H1 (cell line): ENCODE measurements at regions not wholly inside any gene's neighbourhood (a gene's known extent, or its start where the extent isn't known, plus 50 kb on each side); places are given as distances from the start of the nearest gene placed in this dataset.
"Not testable (repeated sequence)": the region's sequence is repeated elsewhere in the genome, so short reads cannot be mapped to it uniquely, and the experiment has no call there.

Experiments used
- CTCF ChIA-PET: fragments of 300-600 bp; sonication (Branson Sonifier 250); formaldehyde crosslinking; loops from one replicate; lab custom pipeline; 2021; ENCODE audit not compliant: partially characterized antibody; lab: Charles Lee
- POLR2A ChIA-PET: fragments of 300-600 bp; sonication (Branson Sonifier 250); formaldehyde crosslinking; loops from one replicate; lab custom pipeline; 2021; ENCODE audit warnings: inconsistent platforms; ENCODE audit not compliant: partially characterized antibody; lab: Charles Lee
- DNase-seq, 2 experiments: peaks; one replicate each; pipeline versions ENCODE4 v3.0.0 to v3.0.0-alpha.2; 2010 to 2022; ENCODE audit warnings: low spot score in 2 of 2, low read depth in 1 of 2, mixed read lengths in 1 of 2
- FAIRE-seq: peaks from 2 replicates; lab custom pipeline; 2011; peaks lifted over from hg19 to GRCh38; lab: Jason Lieb, UNC
- H2AFZ ChIP-seq: 2 replicates; pipeline ENCODE4 v1.8.1; 2012; ENCODE audit warnings: low read length, inconsistent platforms
- H2AK5ac ChIP-seq: 2 replicates; pipeline ENCODE4 v1.6.1; 2013; ENCODE audit warnings: low read depth, low read length
- H2BK120ac ChIP-seq: replicated peaks from 2 replicates; pipeline ENCODE3; 2013; ENCODE audit warnings: low read depth, low read length, inconsistent platforms
- H2BK12ac ChIP-seq: 2 replicates; pipeline ENCODE4 v1.6.1; 2013; ENCODE audit warnings: low read depth, low read length
- H2BK15ac ChIP-seq: 2 replicates; pipeline ENCODE4 v1.6.1; 2013; ENCODE audit warnings: low read length
- H2BK20ac ChIP-seq: 2 replicates; pipeline ENCODE4 v1.6.1; 2013; ENCODE audit warnings: low read length
- H2BK5ac ChIP-seq: 2 replicates; pipeline ENCODE4 v1.6.1; 2013; ENCODE audit warnings: low read depth, low read length
- H3K14ac ChIP-seq: 2 replicates; pipeline ENCODE4 v1.6.1; 2013; ENCODE audit warnings: inconsistent platforms; ENCODE audit not compliant: insufficient read length
- H3K18ac ChIP-seq: 2 replicates; pipeline ENCODE4 v1.6.1; 2013; ENCODE audit warnings: low read length; ENCODE audit errors: extremely low read depth
- H3K23ac ChIP-seq: 2 replicates; pipeline ENCODE4 v1.6.1; 2013; ENCODE audit warnings: inconsistent platforms; ENCODE audit not compliant: insufficient read length
- H3K23me2 ChIP-seq: 2 replicates; pipeline ENCODE4 v1.6.1; 2013; ENCODE audit warnings: low read depth, low read length
- H3K27ac ChIP-seq: 2 replicates; pipeline ENCODE4 v1.6.1; 2011; ENCODE audit warnings: low read depth, low read length, inconsistent platforms
- H3K27me3 ChIP-seq, 4 experiments: replicated peaks in 1 of 4; 1 replicate in 1 of 4; 2 replicates in 3 of 4; pipeline versions ENCODE4 v1.6.1 to v1.8.1; 2011 to 2013; ENCODE audit warnings: low read length in 3 of 4, mild to moderate bottlenecking in 3 of 4, inconsistent platforms in 2 of 4, mixed read lengths in 2 of 4, moderate library complexity in 1 of 4; ENCODE audit not compliant: control insufficient read depth in 3 of 4, insufficient read depth in 3 of 4; ENCODE audit errors: extremely low read depth in 1 of 4
- H3K36me3 ChIP-seq, 4 experiments: 2 replicates each; pipeline versions ENCODE4 v1.6.1 to v1.8.1; 2011 to 2013; ENCODE audit warnings: mild to moderate bottlenecking in 4 of 4, low read length in 3 of 4, moderate library complexity in 2 of 4, control low read depth in 1 of 4, inconsistent platforms in 1 of 4; ENCODE audit not compliant: insufficient read depth in 4 of 4, control insufficient read depth in 2 of 4
- H3K4ac ChIP-seq: replicated peaks from 2 replicates; pipeline ENCODE3; 2013; ENCODE audit warnings: low read length, low read depth, mixed read lengths, inconsistent platforms; ENCODE audit not compliant: insufficient read length
- H3K4me1 ChIP-seq, 4 experiments: replicated peaks in 1 of 4; 1 replicate in 1 of 4; 2 replicates in 3 of 4; pipeline versions ENCODE4 v1.6.1 to v1.8.1; 2011 to 2013; ENCODE audit warnings: low read length in 3 of 4, inconsistent platforms in 2 of 4, mixed read lengths in 1 of 4; ENCODE audit not compliant: insufficient read depth in 4 of 4, control insufficient read depth in 3 of 4
- H3K4me2 ChIP-seq, 2 experiments: 2 replicates each; pipeline versions ENCODE4 v1.6.1 to v1.8.1; 2011 to 2013; ENCODE audit warnings: low read depth in 2 of 2, low read length in 2 of 2, control low read depth in 1 of 2, inconsistent platforms in 1 of 2, mild to moderate bottlenecking in 1 of 2; ENCODE audit not compliant: insufficient read depth in 1 of 2
- H3K4me3 ChIP-seq, 4 experiments: fragments of 200-600, 300-600 bp in 1 of 4; sonication (generic), shearing (Covaris generic), sonication (Bioruptor Twin) in 1 of 4; 2 replicates each; pipeline versions ENCODE4 v1.5.1 to v1.8.1; 2011 to 2016; ENCODE audit warnings: low read length in 4 of 4, low read depth in 3 of 4, control low read depth in 2 of 4, inconsistent platforms in 2 of 4, mild to moderate bottlenecking in 2 of 4, mixed read lengths in 1 of 4, moderate library complexity in 1 of 4; ENCODE audit not compliant: insufficient read depth in 2 of 4; ENCODE audit errors: extremely low read depth in 1 of 4
- H3K56ac ChIP-seq: replicated peaks from 2 replicates; pipeline ENCODE3; 2013; ENCODE audit warnings: low read depth, mild to moderate bottlenecking, mixed read lengths, low read length, inconsistent platforms; ENCODE audit not compliant: insufficient read length
- H3K79me1 ChIP-seq: 2 replicates; pipeline ENCODE4 v1.6.1; 2013; ENCODE audit warnings: low read depth, low read length, control low read depth
- H3K79me2 ChIP-seq, 2 experiments: 2 replicates each; pipeline versions ENCODE4 v1.6.1 to v1.8.1; 2012 to 2013; ENCODE audit warnings: low read length in 2 of 2, mild to moderate bottlenecking in 2 of 2, inconsistent platforms in 1 of 2; ENCODE audit not compliant: insufficient read depth in 2 of 2, control insufficient read depth in 1 of 2
- H3K9ac ChIP-seq, 4 experiments: replicated peaks in 1 of 4; 1 replicate in 1 of 4; 2 replicates in 3 of 4; pipeline versions ENCODE4 v1.6.1 to v1.8.1; 2011 to 2013; ENCODE audit warnings: low read depth in 3 of 4, low read length in 3 of 4, control low read depth in 2 of 4, mild to moderate bottlenecking in 2 of 4, moderate library complexity in 2 of 4, inconsistent platforms in 1 of 4; ENCODE audit errors: extremely low read depth in 1 of 4
- H3K9me3 ChIP-seq, 2 experiments: 2 replicates each; pipeline versions ENCODE4 v1.6.1 to v1.8.1; 2012 to 2013; ENCODE audit warnings: mild to moderate bottlenecking in 2 of 2, moderate library complexity in 2 of 2, control low read depth in 1 of 2, inconsistent platforms in 1 of 2, low read depth in 1 of 2, low read length in 1 of 2, mixed read lengths in 1 of 2; ENCODE audit not compliant: insufficient read depth in 2 of 2
- H4K20me1 ChIP-seq, 2 experiments: replicated peaks in 1 of 2; 2 replicates each; pipeline versions ENCODE3 to v1.8.1; 2011 to 2013; ENCODE audit warnings: inconsistent platforms in 2 of 2, low read length in 2 of 2, mild to moderate bottlenecking in 1 of 2; ENCODE audit not compliant: insufficient read depth in 2 of 2, control insufficient read depth in 1 of 2
- H4K5ac ChIP-seq: 2 replicates; pipeline ENCODE4 v1.6.1; 2013; ENCODE audit warnings: low read length, low read depth, mixed read lengths, inconsistent platforms; ENCODE audit not compliant: insufficient read length
- H4K8ac ChIP-seq: 2 replicates; pipeline ENCODE4 v1.8.0; 2013; ENCODE audit warnings: mild to moderate bottlenecking, moderate library complexity, low read length, inconsistent platforms; ENCODE audit not compliant: insufficient read depth; ENCODE audit errors: extremely low read depth
- H4K91ac ChIP-seq: replicated peaks from 2 replicates; pipeline ENCODE3; 2013; ENCODE audit warnings: low read length, mixed read lengths, inconsistent platforms; ENCODE audit not compliant: insufficient read length
- WGBS, 2 experiments: shearing (Covaris generic) in 1 of 2; methylation state at CpG; one replicate each; pipeline versions ENCODE4 v1.1.6 to v1.1.7; 2013 to 2015; ENCODE audit warnings: low lambda C conversion rate in 2 of 2, mixed read lengths in 2 of 2, inconsistent platforms in 1 of 2, low coverage in 1 of 2, missing lambda C conversion rate in 1 of 2; ENCODE audit not compliant: insufficient replicate concordance in 2 of 2, insufficient coverage in 1 of 2, insufficient read length in 1 of 2; ENCODE audit errors: extremely low coverage in 1 of 2, missing lambda C conversion rate in 1 of 2; 5-methylcytosine and 5-hydroxymethylcytosine counted together

GRCh38 chrX:122375533-122375932 lies 808.5 kb upstream of the GRIA3 start:
- H2BK12ac ChIP-seq, H3K14ac ChIP-seq, H3K4me1 ChIP-seq, H3K79me2 ChIP-seq, H2BK20ac ChIP-seq, H4K5ac ChIP-seq, H3K9me3 ChIP-seq, H3K79me1 ChIP-seq, DNase-seq, H2BK5ac ChIP-seq, H3K27me3 ChIP-seq, H3K23me2 ChIP-seq, FAIRE-seq, H3K18ac ChIP-seq, CTCF ChIA-PET, H3K4me3 ChIP-seq, H2BK120ac ChIP-seq, H3K36me3 ChIP-seq, H2BK15ac ChIP-seq, H2AFZ ChIP-seq, H3K9ac ChIP-seq, POLR2A ChIA-PET, H4K8ac ChIP-seq, H4K20me1 ChIP-seq, H3K4me2 ChIP-seq, H3K23ac ChIP-seq, H4K91ac ChIP-seq, H3K27ac ChIP-seq, H2AK5ac ChIP-seq, H3K4ac ChIP-seq, H3K56ac ChIP-seq: not testable (repeated sequence)
- 91% methylated on average over 11 of the region's 13 CpGs; no CpG with 5 or more reads in 1 of the 2 experiments for WGBS, 2 experiments
